ENCODE measurements at regions not wholly inside any gene's neighbourhood (a gene's known extent, or its start where the extent isn't known, plus 50 kb on each side); places are given as distances from the start of the nearest gene placed in this dataset.

DNA sequence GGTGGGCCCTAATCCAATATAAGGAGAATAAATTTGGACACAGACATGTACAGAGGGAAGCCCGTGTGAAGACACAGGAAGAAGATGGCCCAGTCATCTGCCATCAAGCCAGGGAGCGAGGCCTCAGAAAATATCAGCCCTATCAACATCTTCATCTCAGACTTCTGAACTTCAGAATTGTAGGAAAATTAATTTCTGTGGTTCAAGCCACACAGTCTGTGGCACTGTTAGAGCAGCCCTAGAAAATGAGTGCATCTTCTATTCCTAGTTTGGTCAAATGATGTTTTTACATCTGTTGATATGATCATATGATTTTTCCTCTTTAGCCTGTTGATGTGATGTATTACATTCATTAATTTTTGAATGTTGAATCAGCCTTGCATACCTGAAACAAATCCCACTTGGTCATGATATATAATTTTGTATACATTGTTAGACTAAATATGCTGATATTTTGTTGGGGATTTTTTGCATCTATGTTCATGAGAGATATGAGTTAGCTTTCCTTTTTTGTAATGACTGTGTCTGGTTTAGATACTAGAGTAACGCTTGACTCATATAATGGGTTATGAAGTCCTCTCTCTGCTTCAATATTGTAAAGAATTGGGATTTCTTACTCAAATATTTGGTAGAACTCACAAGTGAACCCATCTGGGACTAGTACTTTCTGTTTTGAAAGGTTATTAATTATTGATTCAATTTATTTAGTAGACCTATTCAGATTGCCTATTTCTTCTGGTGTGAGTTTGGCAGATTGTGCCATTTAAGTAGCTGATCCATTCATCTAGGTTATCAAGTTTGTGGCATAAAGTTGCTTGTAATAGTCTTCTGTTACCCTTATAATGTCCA, 451.4 kb downstream of the EIPR1 start:
- no peak for DNase-seq (ENCODE audit: low read depth)

DNA sequence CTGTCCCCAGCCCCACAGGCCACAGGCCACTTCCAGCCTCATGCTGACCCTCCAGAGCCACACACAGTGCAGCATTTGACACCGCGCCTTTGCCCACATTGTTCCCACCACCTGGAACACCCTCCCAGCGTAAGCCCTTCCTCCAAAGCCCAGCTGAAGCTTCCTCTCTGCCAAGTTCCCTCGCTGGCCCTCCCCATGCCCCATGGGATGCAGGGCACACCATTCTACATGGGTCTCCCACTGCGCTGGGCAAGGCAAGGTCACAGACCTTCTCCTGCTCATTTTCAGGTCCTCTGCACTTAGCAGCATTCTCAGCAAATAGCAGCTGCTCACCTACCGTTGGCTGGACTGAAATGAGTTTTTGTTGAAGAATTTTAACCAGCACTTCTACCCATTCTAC, 455.5 kb downstream of the EIPR1 start:
- no peak for DNase-seq (ENCODE audit: low read depth)

DNA sequence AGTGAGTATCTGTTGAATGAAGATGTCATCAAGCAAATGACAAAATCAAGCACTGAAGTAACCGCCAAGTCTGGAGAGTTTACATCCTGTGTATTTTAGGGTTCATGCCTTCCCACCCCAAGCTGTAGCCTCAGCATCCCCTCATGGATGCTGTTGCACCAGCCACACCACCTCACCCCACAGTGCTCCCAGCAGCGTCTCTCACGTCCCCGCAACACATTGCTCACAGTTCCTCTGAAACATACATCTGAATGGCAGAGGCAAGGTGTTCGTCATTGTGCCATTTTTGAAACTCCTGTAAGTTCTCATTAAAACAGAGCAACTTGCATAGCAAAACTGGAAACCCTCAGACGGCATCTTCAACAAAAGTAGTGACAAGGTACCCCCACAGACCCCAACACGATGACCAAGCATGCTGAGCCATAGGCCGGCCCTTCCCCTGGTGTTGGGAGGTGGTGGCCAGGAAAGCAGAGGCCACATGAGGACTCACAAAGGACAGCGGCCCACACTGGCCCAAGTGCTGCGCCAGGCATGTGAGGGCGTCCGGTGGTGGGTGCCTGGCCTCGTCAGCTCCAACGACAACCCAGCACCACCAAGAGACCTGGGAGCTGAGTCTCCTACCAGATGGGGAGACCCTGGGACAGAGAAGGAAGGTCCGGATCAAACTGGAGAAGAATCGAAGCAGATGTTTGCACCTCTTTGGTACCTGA, 456.5 kb downstream of the EIPR1 start:
- DNase-seq (ENCODE audit: low read depth), result no peak

DNA sequence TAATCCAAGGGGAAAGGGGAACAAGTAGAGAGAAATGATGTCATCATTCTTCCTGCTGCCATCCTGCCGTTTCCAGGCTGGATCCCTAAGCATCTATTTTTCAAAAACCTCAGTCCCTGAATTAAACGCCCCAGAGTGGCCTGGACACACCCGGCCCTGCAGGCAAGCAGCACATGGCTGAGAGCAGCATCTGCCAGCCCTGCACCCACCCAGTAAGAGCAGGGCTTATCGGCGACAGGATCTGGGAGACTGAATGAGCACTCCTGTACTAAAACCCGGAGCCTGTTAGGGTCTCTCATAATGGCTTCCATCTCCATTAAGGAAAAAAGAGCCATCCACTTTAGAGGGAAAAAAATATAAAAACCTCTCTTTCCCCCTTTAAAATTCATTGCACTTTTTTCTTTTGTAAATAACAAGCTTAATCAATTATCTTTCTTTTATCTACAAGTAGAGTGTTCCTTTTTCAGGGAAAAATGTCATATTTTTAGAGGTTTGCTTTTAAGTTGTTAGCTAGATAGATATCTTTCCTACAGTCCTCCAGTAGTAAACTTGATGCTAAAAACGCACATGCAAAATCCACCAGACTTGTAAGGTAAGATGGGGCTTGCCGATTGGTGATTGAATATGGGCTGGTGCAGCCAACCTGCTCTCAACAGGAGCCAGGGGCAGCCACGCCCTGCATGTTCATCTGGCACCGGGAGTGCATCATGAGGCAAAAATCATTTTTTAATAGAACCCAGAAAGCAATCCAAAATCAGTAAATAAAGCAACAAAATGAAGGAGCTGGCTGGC, 457.8 kb downstream of the EIPR1 start:
- DNase-seq (ENCODE audit: low read depth), result no peak

DNA sequence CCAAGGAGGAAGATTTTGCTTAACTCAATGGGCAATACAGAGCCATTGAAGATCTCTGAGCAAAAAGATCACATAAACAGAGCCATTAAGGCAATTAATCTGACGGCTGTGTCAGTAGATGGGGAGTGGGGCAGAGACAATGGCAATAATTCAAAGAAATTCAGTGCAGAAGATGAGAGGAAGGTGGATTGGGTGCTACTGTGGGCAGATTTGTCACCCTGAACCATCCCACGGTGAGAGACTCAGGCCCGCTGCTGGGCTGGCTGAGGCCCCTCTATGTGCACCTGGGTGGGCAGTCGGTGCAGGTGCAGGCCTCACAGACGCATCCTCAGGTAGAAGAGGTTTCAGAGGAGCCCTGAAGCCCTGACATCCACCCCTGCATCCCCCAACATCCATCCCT, 458.6 kb downstream of the EIPR1 start:
- no peak for DNase-seq (ENCODE audit: low read depth)

DNA sequence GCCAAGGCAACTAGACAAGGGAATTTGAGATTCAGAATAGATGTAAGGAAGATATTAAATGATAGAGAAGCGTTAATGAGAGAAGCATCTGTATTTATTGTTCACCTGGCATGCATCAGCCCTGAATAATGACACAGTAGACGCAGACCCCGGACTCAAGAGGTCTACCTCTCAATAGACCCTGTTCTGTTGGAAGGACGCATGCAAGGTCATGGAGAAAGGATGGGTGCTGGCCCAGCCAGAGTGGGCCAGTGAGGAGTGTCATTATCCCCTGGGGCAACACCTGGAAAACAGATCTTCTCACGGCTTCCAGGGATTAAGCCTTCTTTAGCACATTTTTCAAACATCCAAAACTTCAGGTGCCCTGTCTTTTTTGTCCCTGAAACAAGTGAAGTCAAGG, 461.0 kb downstream of the EIPR1 start:
- DNase-seq (ENCODE audit: low read depth), result no peak

DNA sequence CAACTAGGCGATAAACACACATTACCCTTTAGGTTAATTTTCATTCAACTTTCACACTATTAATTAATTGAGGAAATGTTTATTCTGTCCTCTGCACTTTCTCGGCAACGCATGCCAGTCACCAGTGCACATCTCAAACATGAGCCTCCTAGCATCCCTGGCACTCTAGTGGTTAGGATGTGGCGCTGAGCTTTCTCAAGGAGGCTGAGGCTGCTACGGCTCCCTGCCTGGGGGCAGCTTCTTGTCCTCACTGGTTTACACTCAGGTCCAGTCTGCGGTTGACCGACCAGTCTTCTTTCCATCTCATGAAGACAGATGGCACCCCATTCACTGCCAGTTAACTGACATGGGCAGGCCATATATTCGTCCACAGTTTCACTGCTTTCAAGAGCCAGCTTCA, 463.4 kb downstream of the EIPR1 start:
- DNase-seq (ENCODE audit: low read depth), result no peak

DNA sequence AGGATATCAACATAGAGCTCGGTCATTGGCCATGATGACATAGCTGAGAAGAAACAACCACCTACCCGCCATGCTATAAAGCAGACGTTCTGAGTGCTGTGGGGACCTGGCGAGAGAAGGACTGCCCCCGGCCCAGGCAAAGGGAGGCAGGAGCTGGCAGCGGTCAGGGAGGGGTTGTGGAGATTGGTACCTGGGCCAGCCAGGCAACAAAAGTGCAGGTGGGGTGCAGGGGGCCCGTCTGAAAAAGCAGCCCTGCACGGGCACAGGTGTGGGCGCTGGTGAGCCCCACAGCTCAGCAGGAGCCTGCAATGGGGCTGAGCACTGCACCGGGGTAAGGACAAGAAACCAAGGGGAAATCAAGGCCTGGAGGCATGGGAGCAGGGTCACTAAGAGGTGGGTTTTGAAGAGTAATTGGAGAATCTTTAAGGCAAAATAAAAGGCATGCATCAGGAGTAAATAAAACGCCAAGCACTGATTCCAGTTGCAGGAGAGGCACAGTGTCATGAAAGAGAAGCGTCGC, 464.0 kb downstream of the EIPR1 start:
- DNase-seq (ENCODE audit: low read depth), result no peak

DNA sequence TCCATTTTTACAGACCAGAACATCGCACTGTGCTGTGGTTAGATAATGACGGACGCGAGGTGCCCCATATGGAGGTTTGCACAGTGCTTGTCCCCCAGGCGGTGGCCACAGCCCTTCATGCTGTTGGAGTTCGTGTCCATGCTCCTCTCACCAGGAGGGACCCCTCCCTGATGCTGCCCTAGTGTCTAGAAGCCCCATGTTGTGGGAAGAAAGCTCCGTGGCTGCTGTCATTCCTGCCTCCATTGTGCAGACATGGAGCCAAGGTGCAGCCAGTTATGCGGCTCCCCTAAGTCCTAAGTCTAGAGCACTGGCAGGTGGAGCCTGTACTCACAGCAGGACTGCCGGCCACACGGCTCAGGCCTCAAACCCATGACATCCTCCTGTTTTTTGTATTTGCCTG, 464.9 kb downstream of the EIPR1 start:
- no peak for DNase-seq (ENCODE audit: low read depth)

DNA sequence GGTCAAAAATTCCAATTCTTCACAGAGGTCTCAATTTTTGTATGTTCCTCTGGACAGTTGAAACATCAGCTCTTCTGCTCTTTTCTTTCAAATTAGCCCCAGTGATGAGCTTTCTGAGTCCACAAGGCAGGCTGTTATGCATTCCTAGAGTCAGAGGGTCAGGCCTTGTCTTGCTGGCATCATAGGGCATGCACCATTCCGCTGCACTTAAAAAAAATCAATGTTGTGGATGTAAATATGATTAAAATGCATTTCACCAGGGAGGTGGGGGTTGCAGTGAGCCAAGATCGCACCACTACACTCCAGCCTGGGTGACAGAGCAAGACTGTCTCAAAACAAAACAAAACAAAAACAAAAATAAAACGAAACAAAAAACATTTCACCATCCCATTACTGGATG, 465.3 kb downstream of the EIPR1 start:
- DNase-seq (ENCODE audit: low read depth), result no peak

DNA sequence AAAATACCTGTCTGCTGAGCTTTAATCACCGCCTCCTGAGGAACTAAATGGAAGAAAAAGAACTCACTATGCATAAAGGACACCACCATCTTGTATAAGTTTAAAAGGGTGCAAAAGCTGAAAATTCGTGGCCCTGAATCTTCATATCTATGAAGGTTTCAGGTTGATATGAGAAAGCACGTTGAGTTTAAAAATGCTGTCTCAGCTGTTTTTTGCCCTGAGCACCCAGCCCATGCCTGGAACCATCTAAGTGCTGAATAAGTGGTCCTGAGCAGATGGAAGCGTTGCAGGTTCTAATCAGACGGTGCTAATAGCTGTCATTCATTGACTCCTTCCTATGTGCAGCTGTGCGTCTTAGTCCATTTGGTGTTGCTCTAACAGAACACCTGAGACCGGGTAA, 467.4 kb downstream of the EIPR1 start:
- no peak for DNase-seq (ENCODE audit: low read depth)

DNA sequence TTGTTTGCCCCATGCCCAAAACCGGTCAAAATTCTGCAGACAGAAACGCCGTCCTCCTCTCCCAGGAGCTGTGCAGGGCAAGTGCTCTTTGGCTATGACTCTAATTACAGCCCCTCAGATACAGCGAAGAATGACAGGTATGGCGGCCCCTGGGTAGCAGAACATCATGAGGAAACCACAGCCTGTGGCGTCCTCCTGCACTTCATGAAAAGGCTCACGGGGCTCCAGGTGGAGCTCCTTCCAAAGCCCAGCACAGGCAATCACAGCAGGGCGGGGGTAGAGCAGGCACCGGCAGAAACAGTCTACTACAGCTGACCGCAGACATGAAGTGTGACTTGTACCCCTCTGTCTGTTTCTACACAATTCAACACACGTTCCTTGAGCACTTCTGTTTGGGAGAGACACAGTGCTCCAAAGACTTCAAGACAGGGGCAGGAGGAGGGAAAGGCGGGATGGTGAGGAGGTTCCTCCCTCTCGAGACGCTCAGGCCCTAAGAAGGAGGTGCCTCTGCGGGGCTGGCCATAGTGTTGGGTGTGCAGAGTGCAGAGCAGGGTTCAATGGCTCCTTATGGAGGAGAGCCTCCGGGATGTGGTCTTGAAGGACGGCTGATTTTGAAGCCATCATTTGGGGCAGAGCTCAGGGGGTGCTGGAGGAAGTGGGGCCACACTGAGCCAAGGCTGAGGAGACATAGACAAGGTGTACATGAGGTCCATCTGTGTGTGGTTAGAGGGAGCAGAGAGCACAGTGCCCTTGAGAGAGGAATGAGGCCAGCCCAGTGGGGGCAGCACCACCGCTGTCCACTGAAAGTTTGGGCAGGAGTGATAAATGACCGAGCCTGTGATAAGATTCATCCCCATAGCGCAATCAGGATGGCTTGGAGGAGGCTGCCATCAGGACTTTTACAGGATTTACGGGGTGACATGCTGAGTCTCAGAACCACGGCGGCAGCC, 468.3 kb downstream of the EIPR1 start:
- DNase-seq (ENCODE audit: low read depth), result no peak

DNA sequence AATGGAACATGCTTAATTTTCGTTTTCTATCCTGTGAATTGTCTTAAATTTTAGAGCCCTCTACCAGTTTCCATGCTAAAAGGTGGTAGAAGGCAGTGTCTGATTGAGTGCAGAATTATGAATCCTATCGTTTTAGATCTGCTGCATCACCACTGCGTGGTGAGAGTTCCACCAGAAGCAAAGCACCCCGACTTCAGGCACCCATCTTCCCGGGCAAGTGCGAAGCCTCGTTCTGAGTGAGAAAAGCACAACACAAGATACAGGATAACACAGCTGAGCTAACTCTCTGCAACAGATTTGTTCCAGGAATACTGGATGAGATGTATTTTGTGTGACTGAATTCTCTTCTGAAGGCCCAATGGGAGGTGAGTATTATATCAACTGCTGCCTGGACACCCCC, 471.5 kb downstream of the EIPR1 start:
- DNase-seq (ENCODE audit: low read depth), result no peak

DNA sequence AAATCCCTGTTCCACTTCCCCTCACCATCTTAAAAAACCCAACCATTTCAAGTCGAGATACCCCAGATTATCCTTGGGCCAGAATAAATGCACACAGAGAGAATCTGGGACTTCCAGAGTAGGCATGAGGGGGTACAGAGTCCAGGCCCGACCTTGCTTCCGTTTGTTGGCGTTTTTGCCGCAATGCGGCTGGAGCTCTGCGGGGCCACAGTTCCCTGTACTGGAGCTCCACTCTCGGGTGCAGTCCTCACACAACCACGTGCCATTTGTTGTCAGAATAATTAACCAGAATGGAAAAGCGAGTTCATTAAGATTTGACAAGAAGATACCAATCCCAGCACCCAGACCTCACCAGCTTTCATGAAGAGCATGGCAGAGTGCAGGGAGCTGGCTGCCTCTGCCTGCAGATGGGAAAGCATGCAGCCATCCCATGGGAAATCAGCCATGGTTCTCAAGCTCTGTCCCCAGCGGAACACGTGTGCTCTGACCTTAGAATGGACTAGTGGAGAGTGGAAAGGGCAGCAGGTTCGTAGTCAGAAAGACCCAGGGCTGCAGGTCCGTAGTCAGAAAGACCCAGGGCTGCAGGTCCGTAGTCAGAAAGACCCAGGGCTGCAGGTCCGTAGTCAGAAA, 472.8 kb downstream of the EIPR1 start:
- DNase-seq (ENCODE audit: low read depth), result no peak

DNA sequence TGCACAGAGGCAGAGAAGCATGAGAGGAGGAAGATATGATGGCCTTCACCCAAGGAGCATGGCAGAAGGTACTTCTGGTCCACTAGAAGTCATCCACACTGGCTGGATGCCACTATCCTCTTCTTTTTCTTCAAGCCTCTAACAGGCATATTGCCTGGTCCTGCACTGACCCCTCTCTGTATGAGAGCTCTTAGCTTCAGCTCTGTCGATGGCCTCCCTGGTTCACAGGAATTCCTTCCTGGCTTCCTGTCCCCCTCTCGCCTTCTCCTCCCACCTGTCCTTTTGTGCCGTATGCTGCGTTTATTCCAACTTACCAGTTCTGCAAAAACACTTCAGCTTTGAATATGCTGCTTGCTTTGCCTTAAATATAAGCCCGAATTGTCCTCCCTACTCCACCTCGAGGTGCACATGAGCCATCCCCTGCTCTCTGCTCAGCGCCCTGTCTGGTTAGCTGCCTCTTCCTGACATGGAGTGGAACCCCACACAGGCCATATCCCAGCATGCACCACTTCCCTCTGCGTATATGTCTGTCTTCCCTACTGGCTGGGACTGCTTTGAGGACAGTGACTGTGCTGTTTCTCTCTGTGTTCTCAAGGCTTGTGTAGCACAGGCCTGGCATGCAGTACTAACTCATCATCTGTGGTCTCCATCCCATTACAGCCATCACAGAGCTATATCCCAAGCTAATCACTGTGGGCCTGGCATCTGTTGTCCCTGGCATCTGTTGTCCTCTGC, 474.9 kb downstream of the EIPR1 start:
- no peak for DNase-seq (ENCODE audit: low read depth)

DNA sequence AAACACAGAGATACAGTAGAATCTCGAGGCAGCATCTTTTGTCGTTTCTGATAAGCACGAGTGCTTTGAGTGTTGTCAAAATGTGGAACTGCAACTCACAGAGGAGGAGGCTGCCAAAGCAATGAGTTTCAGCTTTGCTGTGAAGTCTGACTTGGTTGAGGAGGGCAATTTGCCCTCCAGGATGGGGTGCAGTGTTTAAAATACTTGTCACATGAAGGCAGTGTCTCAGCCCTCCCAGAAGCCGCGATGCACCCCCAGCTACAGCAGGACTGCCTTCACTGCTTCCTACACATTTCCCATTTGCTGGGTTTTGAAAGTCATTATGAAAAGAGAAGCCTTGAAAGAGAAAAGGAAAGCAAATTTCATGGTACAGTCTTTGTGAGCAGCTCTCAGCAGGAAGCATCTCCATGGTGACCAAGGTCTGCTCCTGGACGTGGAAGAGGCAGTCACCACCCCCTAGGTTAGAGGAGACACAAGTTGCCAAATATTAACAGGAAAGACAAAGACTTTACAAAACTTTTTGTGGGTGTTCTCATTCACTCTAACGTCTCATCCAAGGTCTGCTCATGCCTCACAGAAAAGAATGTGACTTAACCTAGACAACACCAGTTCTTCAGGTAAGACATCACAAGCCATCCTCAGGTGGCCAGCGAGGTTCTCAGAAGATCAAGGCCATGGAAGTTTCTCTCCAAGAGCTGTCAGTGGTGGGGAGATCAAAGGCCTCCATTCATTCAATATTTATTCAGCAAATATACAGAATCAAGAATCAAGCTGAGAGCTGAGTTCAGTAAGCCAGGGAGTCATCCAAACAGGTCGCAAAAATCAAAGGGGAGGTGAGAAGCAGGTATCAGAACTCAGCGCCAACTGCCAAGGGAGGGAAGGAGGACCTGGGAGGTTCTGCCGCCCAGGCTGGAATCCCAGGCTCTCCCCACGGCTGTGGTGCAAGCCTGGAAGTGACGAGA, 476.0 kb downstream of the EIPR1 start:
- no peak for DNase-seq (ENCODE audit: low read depth)

DNA sequence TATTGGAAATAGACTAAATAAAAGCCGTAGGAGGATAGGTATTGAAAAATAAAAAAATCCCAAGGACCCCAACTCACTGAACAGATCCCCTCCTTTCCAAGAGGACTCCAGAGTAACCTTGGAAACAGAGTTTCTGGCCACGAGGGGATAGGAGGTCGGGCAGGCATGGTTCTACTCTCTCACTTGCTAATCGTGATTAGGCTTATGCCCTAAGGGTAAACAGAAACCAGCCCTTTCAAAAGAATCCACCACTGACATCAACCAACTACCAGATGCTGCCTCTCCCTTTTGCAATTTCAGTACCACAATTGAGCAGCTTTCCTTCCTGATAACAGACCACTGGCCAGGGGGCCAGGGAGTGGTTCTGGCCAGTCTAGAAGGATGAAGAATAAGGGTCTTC, 477.8 kb downstream of the EIPR1 start:
- no peak for DNase-seq (ENCODE audit: low read depth)

DNA sequence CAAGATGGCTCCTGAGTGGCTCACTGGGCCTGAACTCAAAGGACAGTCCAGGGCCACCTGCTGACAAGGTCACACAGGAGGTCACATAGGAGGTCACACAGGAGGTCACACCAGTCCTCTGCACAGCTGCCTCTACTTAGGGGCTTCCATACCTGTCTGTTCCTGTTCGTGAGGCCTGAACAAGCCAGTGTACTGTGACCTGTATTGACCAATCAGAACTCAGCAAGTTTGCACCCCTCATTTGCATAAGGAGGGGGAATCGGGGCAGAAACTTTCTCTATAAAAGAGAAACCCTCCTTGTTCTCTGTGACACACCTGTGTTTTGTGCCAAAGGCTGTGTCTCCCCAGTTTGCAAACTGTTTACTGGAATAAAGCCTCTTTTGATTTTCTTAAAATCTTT, 478.9 kb downstream of the EIPR1 start:
- DNase-seq (ENCODE audit: low read depth), result no peak

DNA sequence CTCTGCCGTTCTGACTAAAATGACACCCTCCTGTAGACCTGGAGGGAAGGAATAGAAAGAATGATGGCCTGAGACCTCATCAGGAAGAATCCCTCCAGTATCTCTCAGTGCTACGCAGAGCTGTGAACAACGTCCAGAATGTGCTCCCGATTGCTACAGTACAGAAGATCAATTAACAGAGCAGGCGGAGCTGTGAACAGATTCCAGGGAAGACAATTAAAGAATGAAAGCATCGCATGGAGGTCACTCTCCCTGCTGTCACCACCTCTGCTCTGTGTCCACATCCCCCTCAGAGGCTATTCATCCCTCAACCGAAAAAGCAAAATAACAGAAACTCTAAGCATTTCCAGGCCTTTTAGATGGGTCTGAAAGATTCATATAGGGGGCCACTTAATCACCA, 481.0 kb downstream of the EIPR1 start:
- DNase-seq (ENCODE audit: low read depth), result no peak
